Liver (tissue), 8 donors: ENCODE measurements at regions not wholly inside any gene's neighbourhood (a gene's known extent, or its start where the extent isn't known, plus 50 kb on each side); places are given as distances from the start of the nearest gene placed in this dataset.

ENCODE experiments used
- DNase-seq: peaks from one replicate; pipeline ENCODE4 v3.0.0-alpha.2; 2017; ENCODE audit warnings: low spot score
- H3K27ac ChIP-seq, 2 donors: one replicate each; pipeline ENCODE4 v1.7.0; 2013; ENCODE audit warnings: inconsistent platforms in 2 of 2, low read length in 2 of 2, control low read depth in 1 of 2, low read depth in 1 of 2, mild to moderate bottlenecking in 1 of 2
- H3K27me3 ChIP-seq, 4 donors: one replicate each; pipeline versions ENCODE4 v1.6.1 to v1.7.0; 2013; ENCODE audit warnings: low read length in 3 of 4, inconsistent platforms in 1 of 4, mild to moderate bottlenecking in 1 of 4, moderate library complexity in 1 of 4; ENCODE audit not compliant: control insufficient read depth in 4 of 4, insufficient read depth in 4 of 4
- H3K36me3 ChIP-seq, 4 donors: one replicate each; pipeline versions ENCODE4 v1.6.1 to v1.7.0; 2013; ENCODE audit warnings: low read length in 3 of 4, mild to moderate bottlenecking in 3 of 4, low read depth in 1 of 4, moderate library complexity in 1 of 4; ENCODE audit not compliant: control insufficient read depth in 4 of 4, insufficient read depth in 3 of 4
- H3K4me1 ChIP-seq, 4 donors: one replicate each; pipeline versions ENCODE4 v1.6.1 to v1.7.0; 2013; ENCODE audit warnings: low read length in 3 of 4, mild to moderate bottlenecking in 3 of 4, moderate library complexity in 1 of 4; ENCODE audit not compliant: control insufficient read depth in 4 of 4, insufficient read depth in 4 of 4
- H3K4me3 ChIP-seq, 3 donors: one replicate each; pipeline versions ENCODE4 v1.6.1 to v1.7.0; 2013; ENCODE audit warnings: low read length in 3 of 3, control low read depth in 1 of 3, low read depth in 1 of 3, mild to moderate bottlenecking in 1 of 3
- H3K9ac ChIP-seq, 2 donors: one replicate each; pipeline ENCODE4 v1.7.0; 2013; ENCODE audit warnings: low read length in 2 of 2, mild to moderate bottlenecking in 2 of 2, moderate library complexity in 2 of 2, control low read depth in 1 of 2, low read depth in 1 of 2
- H3K9me3 ChIP-seq, 4 donors: one replicate each; pipeline versions ENCODE4 v1.6.1 to v1.7.0; 2013; ENCODE audit warnings: low read length in 3 of 4; ENCODE audit not compliant: control insufficient read depth in 4 of 4
- ATF3 ChIP-seq: IDR thresholded peaks from 2 replicates; pipeline ENCODE4 v1.6.1; 2016; ENCODE audit warnings: antibody characterized with exemption
- CTCF ChIP-seq: fragments of 150-350 bp; IDR thresholded peaks from 2 replicates; pipeline ENCODE4 v1.5.1; 2017; ENCODE audit warnings: improper control_type of control experiment, low read depth, low read length; ENCODE audit not compliant: missing input control
- EGR1 ChIP-seq, 2 donors: IDR thresholded peaks; 2 replicates each; pipeline ENCODE4 v1.6.1; 2016 to 2018; ENCODE audit warnings: antibody characterized with exemption in 2 of 2, low read depth in 2 of 2
- FOXA1 ChIP-seq: IDR thresholded peaks from 2 replicates; pipeline ENCODE4 v1.6.1; 2016; ENCODE audit warnings: antibody characterized with exemption
- FOXA2 ChIP-seq: IDR thresholded peaks from 2 replicates; pipeline ENCODE4 v1.6.1; 2016; ENCODE audit warnings: antibody characterized with exemption
- GABPA ChIP-seq, 2 donors: IDR thresholded peaks in 1 of 2; conservative IDR thresholded peaks in 1 of 2; 2 replicates each; pipeline ENCODE4 v1.6.1; 2016; ENCODE audit warnings: antibody characterized with exemption in 2 of 2, mild to moderate bottlenecking in 1 of 2, moderate library complexity in 1 of 2
- HNF4A ChIP-seq, 2 donors: conservative IDR thresholded peaks; 2 replicates each; pipeline ENCODE4 v1.6.1; 2016; ENCODE audit warnings: antibody characterized with exemption in 2 of 2, mild to moderate bottlenecking in 2 of 2
- HNF4G ChIP-seq: IDR thresholded peaks from 2 replicates; pipeline ENCODE4 v1.6.1; 2016; ENCODE audit warnings: antibody characterized with exemption
- JUND ChIP-seq, 2 donors: IDR thresholded peaks; 2 replicates each; pipeline ENCODE4 v1.6.1; 2016; ENCODE audit warnings: antibody characterized with exemption in 2 of 2
- MAX ChIP-seq: IDR thresholded peaks from 2 replicates; pipeline ENCODE4 v1.6.1; 2016; ENCODE audit warnings: antibody characterized with exemption
- NR2F2 ChIP-seq: IDR thresholded peaks from 2 replicates; pipeline ENCODE4 v1.6.1; 2016; ENCODE audit warnings: antibody characterized with exemption
- RAD21 ChIP-seq, 2 donors: IDR thresholded peaks; 2 replicates each; pipeline ENCODE4 v1.6.1; 2016; ENCODE audit warnings: antibody characterized with exemption in 2 of 2, mild to moderate bottlenecking in 2 of 2
- REST ChIP-seq: IDR thresholded peaks from 2 replicates; pipeline ENCODE4 v1.6.1; 2016; ENCODE audit warnings: antibody characterized with exemption, mild to moderate bottlenecking
- RXRA ChIP-seq, 2 donors: IDR thresholded peaks; 2 replicates each; pipeline ENCODE4 v1.6.1; 2017 to 2018; ENCODE audit warnings: antibody characterized with exemption in 2 of 2, mild to moderate bottlenecking in 1 of 2
- SP1 ChIP-seq: IDR thresholded peaks from 2 replicates; pipeline ENCODE4 v1.6.1; 2018; ENCODE audit warnings: antibody characterized with exemption, mild to moderate bottlenecking
- TAF1 ChIP-seq: conservative IDR thresholded peaks from 2 replicates; pipeline ENCODE4 v1.6.1; 2016; ENCODE audit warnings: antibody characterized with exemption, mild to moderate bottlenecking
- YY1 ChIP-seq: IDR thresholded peaks from 2 replicates; pipeline ENCODE4 v1.6.1; 2016; ENCODE audit warnings: antibody characterized with exemption, mild to moderate bottlenecking
- ZBTB33 ChIP-seq: IDR thresholded peaks from 2 replicates; pipeline ENCODE4 v1.6.1; 2016; ENCODE audit warnings: antibody characterized with exemption
- WGBS: extraction: QIAGEN DNeasy Blood & Tissue Kit; methylation state at CpG from one replicate; pipeline ENCODE4 v1.1.7; 2013; 5-methylcytosine and 5-hydroxymethylcytosine counted together
- donor health status: healthy.
- donor health status: healthy.
- donor health status: healthy.
- donor health status: healthy.
- donor health status: healthy.

DNA sequence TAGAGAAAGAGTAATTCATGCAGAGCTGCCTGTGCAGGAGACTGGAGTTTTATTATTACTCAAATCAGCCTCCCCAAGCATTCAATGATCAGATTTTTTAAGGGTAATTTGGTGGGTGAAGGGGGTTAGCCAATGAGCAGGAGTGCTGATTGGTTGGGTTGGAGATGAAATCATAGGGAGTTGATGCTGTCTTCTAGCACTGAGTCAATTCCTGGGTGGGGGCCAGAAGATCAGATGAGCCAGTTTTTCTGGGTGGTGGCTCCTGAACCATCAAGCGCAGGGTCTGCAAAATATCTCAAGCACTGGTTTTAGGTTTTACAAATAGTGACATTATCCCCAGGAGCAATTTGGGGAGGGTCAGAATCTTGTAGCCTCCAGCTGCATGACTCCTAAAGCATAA, 312.8 kb upstream of the THSD7B start:
- Histone ChIP-seq H3K36me3 (no peaks in the 10 kb centered on the region), H3K4me1 (no peaks in the 10 kb centered on the region)

More for the DNA sequence above, 312.8 kb upstream of the THSD7B start:
- Histone ChIP-seq H3K27ac (no peak overlapping the region), H3K27me3 (no peaks in the 10 kb centered on the region), H3K9me3 (no peaks in the 10 kb centered on the region), H3K9ac (no peak overlapping the region), H3K4me3 (no peak overlapping the region)
- DNase-seq = no peak
- TF ChIP-seq CTCF (no peak), EGR1 (IDR thresholded peaks at IDR 0.05; ENCODE audit: low read depth in 2 of 2) (no peak), JUND (IDR thresholded peaks at IDR 0.05) (no peak), RXRA (IDR thresholded peaks at IDR 0.05) (no peak), MAX (no peak), NR2F2 (no peak), RAD21 (IDR thresholded peaks at IDR 0.05) (no peak), TAF1 (no peak), YY1 (no peak), GABPA (IDR thresholded peaks at IDR 0.05 in 1 of 2, conservative IDR thresholded peaks at IDR 0.05 in 1 of 2) (no peak), SP1 (no peak), HNF4A (conservative IDR thresholded peaks at IDR 0.05) (no peak), FOXA2 (no peak), ZBTB33 (no peak), REST (no peak), ATF3 (no peak), HNF4G (no peak), FOXA1 (no peak)
- WGBS = 88% methylated on average over 1 of the region's 1 CpG
